GM19395 (cell line): ENCODE measurements at regions not wholly inside any gene's neighbourhood (a gene's known extent, or its start where the extent isn't known, plus 50 kb on each side); places are given as distances from the start of the nearest gene placed in this dataset.

Experiments
- ATAC-seq: cut with Tn5 transposase; IDR thresholded peaks from one replicate; pipeline ENCODE4 v1.9.1; 2021; ENCODE audit warnings: mild to moderate bottlenecking, moderate library complexity; ENCODE audit not compliant: unreplicated experiment

- ATAC-seq = no peak
These were observed 847.1 kb upstream of the ALCAM start for GRCh38 chr3:104519468-104520227.

GRCh38 chr3:104520228-104520655 lies 846.5 kb upstream of the ALCAM start:
- ATAC-seq = peak; percentile 41

- peak; percentile 63 for ATAC-seq
These were observed 844.9 kb upstream of the ALCAM start for GRCh38 chr3:104521606-104522336.

DNA sequence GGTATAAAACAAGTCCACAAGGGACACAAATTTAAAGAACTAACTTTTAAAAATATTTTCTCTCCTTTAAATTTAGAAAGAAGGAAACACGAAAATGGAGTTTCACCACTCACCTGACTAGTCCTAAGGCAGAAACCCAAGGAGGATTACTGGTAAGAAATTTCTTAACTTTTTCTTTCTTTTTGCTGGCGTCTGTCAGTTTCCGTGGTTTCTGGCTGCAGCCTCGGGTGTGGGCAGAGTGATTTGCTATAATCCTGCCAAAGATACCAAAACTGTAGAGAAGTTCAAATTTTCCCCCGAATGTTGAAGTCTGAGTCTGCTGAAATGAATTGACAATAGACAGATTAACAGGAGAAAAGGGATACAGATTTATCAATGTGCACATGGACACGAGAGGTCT lies 843.6 kb upstream of the ALCAM start:
- peak; percentile 26 for ATAC-seq

GRCh38 chr3:104526901-104527401 lies 839.8 kb upstream of the ALCAM start:
- ATAC-seq = peak; percentile 86

DNA sequence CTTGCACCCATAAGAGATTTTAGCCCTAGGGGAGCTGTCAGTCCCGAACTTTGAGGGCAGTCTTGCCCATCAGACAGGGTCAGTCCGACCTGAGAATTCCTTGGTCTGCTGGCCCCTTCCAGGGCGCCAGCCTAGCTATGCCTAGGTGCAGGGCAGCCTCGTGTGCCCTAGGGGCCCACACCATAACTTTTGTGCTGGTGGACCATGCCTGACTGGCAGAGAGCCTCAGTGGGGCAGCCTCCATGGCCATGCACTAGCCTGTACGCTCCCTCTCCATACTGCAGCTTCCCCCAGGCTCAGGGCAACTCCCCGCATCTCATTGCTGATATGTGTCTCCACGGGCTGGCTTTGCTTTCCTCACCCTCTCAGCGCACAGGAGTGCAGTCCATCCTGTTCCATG lies 835.8 kb upstream of the ALCAM start:
- ATAC-seq = no peak

DNA sequence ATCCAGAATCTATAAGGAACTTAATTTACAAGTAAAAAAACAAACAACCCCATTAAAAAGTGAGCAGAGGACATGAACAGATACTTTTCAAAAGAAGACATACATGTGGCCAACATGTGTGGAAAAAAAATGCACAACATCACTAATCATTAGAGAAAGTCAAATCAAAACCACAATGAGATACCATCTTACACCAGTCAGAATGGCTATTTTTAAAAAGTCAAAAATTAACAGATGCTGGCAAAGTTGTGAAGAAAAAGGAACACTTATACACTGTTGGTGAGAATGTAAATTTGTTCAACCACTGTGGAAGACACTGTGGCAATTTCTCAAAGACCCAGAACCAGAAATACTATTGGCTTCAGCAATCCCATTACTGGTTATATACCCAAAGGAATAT lies 830.0 kb upstream of the ALCAM start:
- peak; percentile 81 for ATAC-seq

DNA sequence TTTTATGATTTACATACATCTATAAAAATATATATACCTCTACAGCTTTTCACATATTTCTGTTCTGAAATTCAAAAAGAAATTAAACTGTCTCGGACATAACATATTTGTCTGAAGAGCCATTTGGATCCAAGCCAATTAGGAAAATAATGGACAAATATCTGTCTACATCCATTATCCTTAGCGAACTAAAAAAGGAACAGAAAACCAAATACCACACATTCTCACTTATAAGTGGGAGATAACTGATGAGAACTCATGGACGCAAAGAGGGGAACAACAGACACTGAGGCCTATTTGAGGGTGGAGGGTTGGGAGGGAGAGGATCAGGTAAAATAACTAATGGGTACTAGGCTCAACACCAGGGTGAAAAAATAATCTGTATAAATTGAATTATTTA lies 829.4 kb upstream of the ALCAM start:
- no peak for ATAC-seq

- no peak for ATAC-seq
These were observed 820.4 kb upstream of the ALCAM start for GRCh38 chr3:104546301-104546700.

DNA sequence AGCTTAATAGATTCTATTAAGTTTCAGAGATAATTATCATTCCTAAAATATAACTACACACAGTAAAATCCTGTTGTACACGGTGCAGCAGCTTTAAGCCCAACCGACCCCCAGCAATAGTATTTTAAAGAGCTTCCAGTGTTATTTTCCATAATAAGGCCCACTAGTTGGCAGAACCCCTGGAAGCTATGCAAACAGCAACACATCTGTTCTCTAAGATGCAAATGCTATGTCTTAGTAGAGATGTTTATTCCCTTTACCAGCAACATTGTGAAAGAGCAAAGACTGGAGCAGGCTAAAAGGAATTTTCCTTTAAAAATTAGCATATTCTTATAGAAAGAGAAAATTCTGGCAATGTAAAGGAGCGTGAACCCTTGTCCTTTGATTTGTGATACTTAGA lies 819.7 kb upstream of the ALCAM start:
- ATAC-seq = no peak

- no peak for ATAC-seq
These were observed 818.3 kb upstream of the ALCAM start for GRCh38 chr3:104548401-104548800.

DNA sequence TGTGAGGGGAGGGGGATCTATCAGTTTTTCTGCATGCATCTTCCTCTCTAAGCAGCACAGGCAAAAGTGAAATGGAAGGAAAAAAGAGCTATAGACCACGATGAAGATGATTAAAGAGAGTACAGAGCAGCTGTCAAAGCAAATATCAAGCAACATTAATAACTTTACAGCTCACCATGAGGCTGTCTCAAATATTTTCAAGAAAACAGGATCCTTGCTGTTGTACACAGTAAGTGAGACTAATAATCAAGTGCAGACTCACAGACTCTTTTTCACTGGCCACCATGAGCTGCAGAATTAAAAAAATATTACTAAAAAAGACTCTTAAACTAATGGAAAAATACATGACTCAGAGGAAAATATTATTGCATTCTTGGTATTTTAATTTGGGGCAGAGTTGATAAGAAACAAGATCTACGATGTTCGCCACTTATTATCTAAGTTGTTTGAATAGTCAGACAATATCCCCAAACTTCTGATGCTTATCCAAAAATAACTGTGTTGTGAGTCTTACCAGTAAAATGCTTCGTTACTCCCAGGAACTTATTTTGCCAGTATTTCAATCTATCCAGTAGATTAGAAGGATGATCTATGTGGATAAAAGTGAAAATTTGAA lies 817.5 kb upstream of the ALCAM start:
- no peak for ATAC-seq

DNA sequence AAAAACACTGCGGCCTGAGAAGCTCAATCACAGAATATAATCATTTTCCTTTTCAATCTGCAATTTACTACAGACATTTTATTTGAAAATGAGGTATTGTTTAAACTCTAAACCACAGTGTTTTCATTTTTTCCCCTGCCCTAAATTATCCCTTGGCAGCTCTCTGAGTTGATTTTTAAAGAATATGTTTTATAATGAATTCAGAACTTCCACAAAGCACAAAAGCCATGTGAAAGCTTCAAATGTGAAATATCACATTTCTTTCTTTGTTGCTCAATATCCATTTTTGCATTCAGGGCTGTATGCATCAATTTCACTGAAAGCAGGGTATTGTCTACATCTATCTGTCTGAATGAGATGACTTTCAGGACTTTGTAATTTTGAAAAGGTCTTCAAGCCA lies 813.6 kb upstream of the ALCAM start:
- ATAC-seq = no peak

- no peak for ATAC-seq
These were observed 812.3 kb upstream of the ALCAM start for GRCh38 chr3:104554425-104554824.

GRCh38 chr3:104555728-104556127 lies 811.0 kb upstream of the ALCAM start:
- ATAC-seq = no peak

GRCh38 chr3:104556372-104557078 lies 810.2 kb upstream of the ALCAM start:
- no peak for ATAC-seq

DNA sequence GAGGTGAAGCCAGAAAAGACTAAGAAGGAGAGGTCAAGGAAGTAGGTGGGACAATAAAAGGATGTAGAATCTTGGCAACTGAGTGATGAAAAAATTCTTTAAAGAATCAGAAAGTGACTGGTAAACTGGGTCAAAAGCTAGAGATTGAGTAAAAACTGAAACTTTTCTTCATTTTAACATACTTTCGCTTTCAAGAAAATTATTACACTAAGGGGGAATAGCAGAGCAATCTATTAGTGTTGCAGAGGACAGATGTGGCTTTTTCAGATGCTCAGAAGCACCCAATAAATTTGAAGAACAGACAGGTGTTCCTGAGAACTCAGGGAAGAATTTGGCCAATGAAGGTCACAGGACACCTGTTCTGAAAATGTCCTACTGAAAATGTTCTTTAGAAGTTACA lies 805.4 kb upstream of the ALCAM start:
- peak; percentile 68 for ATAC-seq

DNA sequence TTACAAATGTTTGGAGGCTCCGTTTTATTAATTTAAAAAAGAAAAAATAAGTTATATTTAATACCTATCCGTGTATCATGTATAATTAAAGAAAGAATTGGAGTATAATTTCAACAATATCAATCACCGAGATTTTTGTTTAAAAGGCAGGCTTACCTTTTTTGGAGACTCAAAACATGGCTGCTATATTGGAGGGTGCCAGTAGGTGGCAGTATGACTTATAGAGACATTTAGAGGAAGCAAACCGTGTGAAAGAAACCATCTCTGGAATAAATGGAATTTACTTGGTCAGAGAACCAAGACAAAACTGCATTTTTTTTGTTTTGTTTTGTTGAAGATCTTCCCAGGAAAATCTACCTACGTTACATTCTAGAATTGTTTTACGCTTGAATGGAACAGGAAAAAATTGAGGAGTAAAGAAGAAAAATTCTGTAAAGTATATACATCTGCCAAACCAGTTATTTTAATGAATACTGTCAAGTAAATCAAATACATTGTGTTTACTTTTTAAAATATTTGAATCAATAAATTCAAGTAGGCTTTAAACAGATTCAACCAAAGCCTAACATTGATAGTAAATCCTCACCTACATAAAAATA lies 802.6 kb upstream of the ALCAM start:
- ATAC-seq = no peak

DNA sequence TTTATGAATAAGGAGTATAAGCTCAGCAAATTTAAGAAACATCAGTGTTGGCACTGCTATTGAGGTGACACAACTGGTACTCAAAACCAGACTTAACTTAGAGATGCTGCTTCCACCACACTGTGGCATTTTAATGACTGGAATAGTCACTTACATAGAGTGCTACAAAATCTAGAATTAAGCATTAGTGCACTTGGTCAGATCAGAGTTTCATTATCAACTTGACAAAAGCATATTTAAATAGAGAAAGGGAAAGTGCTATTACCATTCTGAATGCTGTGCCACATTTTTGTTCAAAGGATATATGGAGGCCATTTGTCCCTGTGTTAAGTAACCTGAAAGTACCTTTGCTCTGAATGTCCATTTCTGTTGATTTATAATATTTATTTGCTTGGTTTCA lies 800.7 kb upstream of the ALCAM start:
- ATAC-seq = no peak

GRCh38 chr3:104575634-104576033 lies 791.1 kb upstream of the ALCAM start:
- no peak for ATAC-seq

GRCh38 chr3:104578558-104578957 lies 788.2 kb upstream of the ALCAM start:
- no peak for ATAC-seq
